Calu3 (cell line): ENCODE measurements at regions not wholly inside any gene's neighbourhood (a gene's known extent, or its start where the extent isn't known, plus 50 kb on each side); places are given as distances from the start of the nearest gene placed in this dataset.

Source experiments
- BruUV-seq: library from RNA; stranded (reverse); fragments of 400-500 nt; replicated peaks from 2 replicates; lab custom pipeline; 2021; lab: Mats Ljungman, UMichigan
- CTCF ChIA-PET: fragments of 300-600 bp; sonication (Branson Sonifier 250); formaldehyde crosslinking; loops from one replicate; lab custom pipeline; 2022; ENCODE audit warnings: antibody characterized with exemption; lab: Charles Lee
- DNase-seq: peaks from one replicate; pipeline ENCODE4 v3.0.0; 2022
- H3K27ac Mint-ChIP-seq: one replicate; pipeline ENCODE4 v1.8.0; 2022; ENCODE audit warnings: mixed read lengths; ENCODE audit not compliant: unreplicated experiment
- H3K27me3 Mint-ChIP-seq: one replicate; pipeline ENCODE4 v1.8.0; 2022; ENCODE audit warnings: mixed read lengths; ENCODE audit not compliant: unreplicated experiment
- H3K36me3 Mint-ChIP-seq: one replicate; pipeline ENCODE4 v1.8.0; 2022; ENCODE audit warnings: mild to moderate bottlenecking, moderate library complexity, mixed read lengths; ENCODE audit not compliant: insufficient read depth, unreplicated experiment
- H3K4me1 Mint-ChIP-seq: one replicate; pipeline ENCODE4 v1.8.0; 2022; ENCODE audit warnings: mild to moderate bottlenecking, low read depth, mixed read lengths; ENCODE audit not compliant: unreplicated experiment
- H3K4me3 Mint-ChIP-seq: one replicate; pipeline ENCODE4 v1.8.0; 2022; ENCODE audit warnings: mild to moderate bottlenecking, low read depth, moderate library complexity, mixed read lengths; ENCODE audit not compliant: unreplicated experiment
- H3K9me3 Mint-ChIP-seq: one replicate; pipeline ENCODE4 v1.8.0; 2022; ENCODE audit warnings: low read depth, mixed read lengths; ENCODE audit not compliant: unreplicated experiment
- CTCF ChIP-seq: fragments of 200-600 bp; IDR thresholded peaks from one replicate; pipeline ENCODE4 v1.8.0; 2022; ENCODE audit warnings: antibody characterized with exemption; ENCODE audit not compliant: unreplicated experiment
- intact Hi-C: fragments of 100-400 bp; cut with micrococcal nuclease; formaldehyde crosslinking; loops from one replicate; pipeline ENCODE4 v1.10.0; 2022; ENCODE audit not compliant: unreplicated experiment

- no TSS peak for BruUV-seq
- intact Hi-C loops, result no loop called here
- Mint-ChIP-seq H3K9me3 (peaks cover 3% of the 10 kb centered on the region), H3K4me1 (no peaks in the 10 kb centered on the region), H3K36me3 (no peaks in the 10 kb centered on the region), H3K27me3 (no peaks in the 10 kb centered on the region), H3K27ac (no peak overlapping the region), H3K4me3 (no peak overlapping the region)
- TF ChIP-seq CTCF, result no peak
- DNase-seq, result no peak
- CTCF ChIA-PET, result no interaction called here
Observed at GRCh38 chr13:44096901-44097300, 217.2 kb downstream of the LACC1 start.

DNA sequence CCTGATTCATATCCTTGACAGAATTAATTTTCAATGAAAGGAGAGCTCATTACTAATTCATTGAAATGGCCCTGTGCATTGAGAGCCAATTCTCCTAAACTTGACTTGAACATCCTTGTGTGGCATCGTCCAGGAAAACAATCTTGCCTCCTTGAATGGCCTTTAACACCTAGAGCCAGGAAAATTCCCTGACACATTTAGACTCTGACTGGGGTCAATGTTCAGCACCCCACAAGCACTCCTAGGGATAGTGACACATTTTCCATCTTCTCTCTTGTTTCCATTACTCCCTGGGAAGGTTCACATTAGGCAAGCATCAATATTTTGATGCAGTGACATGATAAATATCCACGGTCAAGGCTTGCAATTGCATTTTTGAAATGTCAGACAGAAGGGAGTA, 218.9 kb downstream of the LACC1 start:
- Mint-ChIP-seq H3K4me3 (no peak overlapping the region), H3K36me3 (no peaks in the 10 kb centered on the region), H3K4me1 (no peaks in the 10 kb centered on the region), H3K9me3 (peaks cover 6% of the 10 kb centered on the region), H3K27ac (no peak overlapping the region), H3K27me3 (no peaks in the 10 kb centered on the region)
- no peak for DNase-seq
- CTCF ChIA-PET, result no interaction called here
- TF ChIP-seq CTCF, result no peak
- no TSS peak for BruUV-seq
- intact Hi-C loops, result no loop called here

GRCh38 chr13:44101347-44102083, 221.8 kb downstream of the LACC1 start:
- Mint-ChIP-seq H3K27me3 (no peaks in the 10 kb centered on the region), H3K36me3 (no peaks in the 10 kb centered on the region), H3K27ac (no peak overlapping the region), H3K9me3 (peaks cover 6% of the 10 kb centered on the region), H3K4me1 (peaks cover under 1% of the 10 kb centered on the region), H3K4me3 (no peak overlapping the region)
- intact Hi-C loops, result no loop called here
- TF ChIP-seq CTCF, result no peak
- DNase-seq, result no peak
- BruUV-seq, result no TSS peak
- CTCF ChIA-PET, result no interaction called here

DNA sequence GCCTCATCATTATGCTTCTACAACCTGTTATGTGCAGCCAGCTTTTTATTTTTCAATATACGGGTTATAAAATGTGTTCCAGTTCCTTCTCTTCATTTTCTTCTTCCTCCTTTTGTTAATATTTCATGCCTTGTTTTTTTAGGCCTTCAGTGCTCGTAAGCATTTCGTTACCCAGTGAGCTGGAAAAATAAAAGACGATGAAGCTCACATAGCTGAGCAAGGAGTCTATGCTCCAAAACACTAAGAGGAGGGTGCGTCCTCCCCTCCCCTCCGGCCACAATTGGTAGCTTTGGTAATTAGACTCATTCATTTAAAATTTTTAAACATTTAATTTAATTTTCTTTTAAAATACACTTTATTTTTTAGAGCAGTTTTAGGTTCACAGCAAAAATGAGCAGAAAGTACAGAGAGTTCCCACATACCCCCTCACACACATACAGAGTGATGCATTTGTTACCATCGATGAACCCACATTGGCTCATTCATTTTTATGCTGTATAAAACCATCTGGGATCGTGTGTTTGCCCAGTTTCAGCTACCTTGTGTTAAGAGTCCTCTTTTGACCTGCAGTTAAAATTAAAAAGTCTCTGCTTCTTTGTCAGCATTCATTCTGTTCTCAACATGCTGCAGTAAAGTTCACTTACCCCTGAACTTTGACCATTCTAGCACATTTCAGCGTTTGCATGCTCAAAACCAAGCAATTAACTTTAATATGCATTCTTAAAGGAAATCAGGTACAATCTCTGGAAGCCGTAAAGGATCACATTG, 223.9 kb downstream of the LACC1 start:
- H3K4me1 Mint-ChIP-seq, result peaks cover 21% of the 10 kb centered on the region
- no peak overlapping the region for H3K27ac Mint-ChIP-seq
- peaks cover 6% of the 10 kb centered on the region for H3K9me3 Mint-ChIP-seq
- BruUV-seq, result no TSS peak
- no peak for TF ChIP-seq CTCF
- CTCF ChIA-PET, result no interaction called here
- H3K36me3 Mint-ChIP-seq, result no peaks in the 10 kb centered on the region
- no peak for DNase-seq
- no peaks in the 10 kb centered on the region for H3K27me3 Mint-ChIP-seq
- H3K4me3 Mint-ChIP-seq, result no peak overlapping the region
- intact Hi-C loops, result no loop called here
